SK-N-SH treated with all-trans-retinoic acid at 6 μM for 48 hours (cell line): ENCODE measurements at regions not wholly inside any gene's neighbourhood (a gene's known extent, or its start where the extent isn't known, plus 50 kb on each side); places are given as distances from the start of the nearest gene placed in this dataset.

Source experiments
- ATAC-seq: fragments of 200-7000 bp; cut with Tn5 transposase; 3 replicates; pipeline ENCODE4 v1.9.1; 2020; ENCODE audit warnings: mild to moderate bottlenecking, moderate library complexity
- ARNTL ChIP-seq: fragments of 450-650 bp; formaldehyde crosslinking; IDR thresholded peaks from 2 replicates; pipeline ENCODE4 v1.5.0; 2020; ENCODE audit warnings: low read depth, mild to moderate bottlenecking, moderate library complexity, borderline replicate concordance
- BACH2 ChIP-seq: fragments of 250-450 bp; sonication (Bioruptor Pico); IDR thresholded peaks from 2 replicates; pipeline ENCODE4 v1.9.0; 2021; ENCODE audit warnings: mild to moderate bottlenecking, borderline replicate concordance
- CREB5 ChIP-seq: fragments of 250-450 bp; sonication (Bioruptor Pico); IDR thresholded peaks from 2 replicates; pipeline ENCODE4 v1.5.1; 2020; ENCODE audit warnings: low read depth, mild to moderate bottlenecking, moderate library complexity
- CSDC2 ChIP-seq: fragments of 250-450 bp; sonication (Bioruptor Pico); IDR thresholded peaks from 2 replicates; pipeline ENCODE4 v1.5.0; 2020; ENCODE audit warnings: mild to moderate bottlenecking, moderate library complexity
- CSRNP3 ChIP-seq: fragments of 250-450 bp; sonication (Bioruptor Pico); IDR thresholded peaks from 2 replicates; pipeline ENCODE4 v1.5.1; 2021; ENCODE audit warnings: mild to moderate bottlenecking, moderate library complexity
- ESRRG ChIP-seq: fragments of 250-450 bp; sonication (Bioruptor Pico); IDR thresholded peaks from 2 replicates; pipeline ENCODE4 v1.6.1; 2021; ENCODE audit warnings: mild to moderate bottlenecking
- GLIS3 ChIP-seq: fragments of 250-450 bp; sonication (Bioruptor Pico); IDR thresholded peaks from 2 replicates; pipeline ENCODE4 v1.5.0; 2020; ENCODE audit warnings: mild to moderate bottlenecking, moderate library complexity
- ISL1 ChIP-seq: fragments of 250-450 bp; sonication (Bioruptor Pico); IDR thresholded peaks from 2 replicates; pipeline ENCODE4 v2.1.2; 2022; ENCODE audit warnings: mild to moderate bottlenecking, moderate library complexity
- OSR1 ChIP-seq: fragments of 250-450 bp; sonication (Bioruptor Pico); IDR thresholded peaks from 2 replicates; pipeline ENCODE4 v1.8.0; 2022; ENCODE audit warnings: moderate library complexity, mild to moderate bottlenecking, inconsistent platforms
- POU6F1 ChIP-seq: fragments of 250-450 bp; sonication (Bioruptor Pico); IDR thresholded peaks from 2 replicates; pipeline ENCODE4 v1.8.0; 2021; ENCODE audit warnings: low read depth, mild to moderate bottlenecking, moderate library complexity, borderline replicate concordance
- PPARA ChIP-seq: fragments of 250-450 bp; sonication (Bioruptor Pico); IDR thresholded peaks from 2 replicates; pipeline ENCODE4 v1.5.0; 2020; ENCODE audit warnings: mild to moderate bottlenecking, borderline replicate concordance
- RARB ChIP-seq: fragments of 250-450 bp; sonication (Bioruptor Pico); IDR thresholded peaks from 2 replicates; pipeline ENCODE4 v1.8.0; 2021; ENCODE audit warnings: mild to moderate bottlenecking, moderate library complexity
- SNAI2 ChIP-seq: fragments of 250-450 bp; sonication (Bioruptor Pico); IDR thresholded peaks from 2 replicates; pipeline ENCODE4 v1.5.0; 2020; ENCODE audit warnings: mild to moderate bottlenecking, moderate library complexity
- TCF4 ChIP-seq: fragments of 250-450 bp; sonication (Bioruptor Pico); IDR thresholded peaks from 2 replicates; pipeline ENCODE4 v1.8.0; 2021; ENCODE audit warnings: mild to moderate bottlenecking, moderate library complexity, borderline replicate concordance
- TOX ChIP-seq: fragments of 250-450 bp; sonication (Bioruptor Pico); IDR thresholded peaks from 2 replicates; pipeline ENCODE4 v1.8.0; 2021; ENCODE audit warnings: mild to moderate bottlenecking, moderate library complexity, borderline replicate concordance
- ZC3H10 ChIP-seq: fragments of 250-450 bp; sonication (Bioruptor Pico); IDR thresholded peaks from 2 replicates; pipeline ENCODE4 v1.5.1; 2021; ENCODE audit warnings: mild to moderate bottlenecking, moderate library complexity
- ZFP3 ChIP-seq: fragments of 250-450 bp; sonication (Bioruptor Pico); IDR thresholded peaks from 2 replicates; pipeline ENCODE4 v1.5.0; 2020; ENCODE audit warnings: mild to moderate bottlenecking, moderate library complexity
- ZFP30 ChIP-seq: fragments of 450-650 bp; formaldehyde crosslinking; IDR thresholded peaks from 2 replicates; pipeline ENCODE4 v1.5.0; 2022; ENCODE audit warnings: mild to moderate bottlenecking, moderate library complexity
- ZNF565 ChIP-seq: fragments of 450-650 bp; formaldehyde crosslinking; conservative IDR thresholded peaks from 2 replicates; pipeline ENCODE4 v1.5.0; 2020; ENCODE audit warnings: low read depth, mild to moderate bottlenecking, moderate library complexity
- ZNF70 ChIP-seq: fragments of 450-650 bp; formaldehyde crosslinking; IDR thresholded peaks from 2 replicates; pipeline ENCODE4 v1.5.0; 2020; ENCODE audit warnings: mild to moderate bottlenecking, moderate library complexity
- ZNF8 ChIP-seq: fragments of 450-650 bp; formaldehyde crosslinking; IDR thresholded peaks from 2 replicates; pipeline ENCODE4 v1.5.0; 2020; ENCODE audit warnings: mild to moderate bottlenecking, moderate library complexity
- TF ChIP-seq, protein P1 (sequence below): fragments of 250-450 bp; sonication (Bioruptor Pico); IDR thresholded peaks from 2 replicates; pipeline ENCODE4 v1.5.0; 2020; ENCODE audit warnings: mild to moderate bottlenecking, moderate library complexity
- TF ChIP-seq, protein P2 (sequence below): fragments of 250-450 bp; sonication (Bioruptor Pico); IDR thresholded peaks from 2 replicates; pipeline ENCODE4 v1.8.0; 2020; ENCODE audit warnings: mild to moderate bottlenecking, moderate library complexity, borderline replicate concordance

- TF ChIP-seq GLIS3 (no peak), ZFP3 (CRISPR knock-in tag) (no peak), ESRRG (no peak), TOX (no peak), ISL1 (CRISPR knock-in tag) (no peak), ZC3H10 (CRISPR knock-in tag) (no peak), OSR1 (CRISPR knock-in tag) (no peak), RARB (CRISPR knock-in tag) (no peak), ARNTL (CRISPR knock-in tag) (no peak)
- TF ChIP-seq, protein P1, sequence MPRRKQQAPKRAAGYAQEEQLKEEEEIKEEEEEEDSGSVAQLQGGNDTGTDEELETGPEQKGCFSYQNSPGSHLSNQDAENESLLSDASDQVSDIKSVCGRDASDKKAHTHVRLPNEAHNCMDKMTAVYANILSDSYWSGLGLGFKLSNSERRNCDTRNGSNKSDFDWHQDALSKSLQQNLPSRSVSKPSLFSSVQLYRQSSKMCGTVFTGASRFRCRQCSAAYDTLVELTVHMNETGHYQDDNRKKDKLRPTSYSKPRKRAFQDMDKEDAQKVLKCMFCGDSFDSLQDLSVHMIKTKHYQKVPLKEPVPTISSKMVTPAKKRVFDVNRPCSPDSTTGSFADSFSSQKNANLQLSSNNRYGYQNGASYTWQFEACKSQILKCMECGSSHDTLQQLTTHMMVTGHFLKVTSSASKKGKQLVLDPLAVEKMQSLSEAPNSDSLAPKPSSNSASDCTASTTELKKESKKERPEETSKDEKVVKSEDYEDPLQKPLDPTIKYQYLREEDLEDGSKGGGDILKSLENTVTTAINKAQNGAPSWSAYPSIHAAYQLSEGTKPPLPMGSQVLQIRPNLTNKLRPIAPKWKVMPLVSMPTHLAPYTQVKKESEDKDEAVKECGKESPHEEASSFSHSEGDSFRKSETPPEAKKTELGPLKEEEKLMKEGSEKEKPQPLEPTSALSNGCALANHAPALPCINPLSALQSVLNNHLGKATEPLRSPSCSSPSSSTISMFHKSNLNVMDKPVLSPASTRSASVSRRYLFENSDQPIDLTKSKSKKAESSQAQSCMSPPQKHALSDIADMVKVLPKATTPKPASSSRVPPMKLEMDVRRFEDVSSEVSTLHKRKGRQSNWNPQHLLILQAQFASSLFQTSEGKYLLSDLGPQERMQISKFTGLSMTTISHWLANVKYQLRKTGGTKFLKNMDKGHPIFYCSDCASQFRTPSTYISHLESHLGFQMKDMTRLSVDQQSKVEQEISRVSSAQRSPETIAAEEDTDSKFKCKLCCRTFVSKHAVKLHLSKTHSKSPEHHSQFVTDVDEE (CRISPR knock-in tag), result no peak
- TF ChIP-seq, protein P2, sequence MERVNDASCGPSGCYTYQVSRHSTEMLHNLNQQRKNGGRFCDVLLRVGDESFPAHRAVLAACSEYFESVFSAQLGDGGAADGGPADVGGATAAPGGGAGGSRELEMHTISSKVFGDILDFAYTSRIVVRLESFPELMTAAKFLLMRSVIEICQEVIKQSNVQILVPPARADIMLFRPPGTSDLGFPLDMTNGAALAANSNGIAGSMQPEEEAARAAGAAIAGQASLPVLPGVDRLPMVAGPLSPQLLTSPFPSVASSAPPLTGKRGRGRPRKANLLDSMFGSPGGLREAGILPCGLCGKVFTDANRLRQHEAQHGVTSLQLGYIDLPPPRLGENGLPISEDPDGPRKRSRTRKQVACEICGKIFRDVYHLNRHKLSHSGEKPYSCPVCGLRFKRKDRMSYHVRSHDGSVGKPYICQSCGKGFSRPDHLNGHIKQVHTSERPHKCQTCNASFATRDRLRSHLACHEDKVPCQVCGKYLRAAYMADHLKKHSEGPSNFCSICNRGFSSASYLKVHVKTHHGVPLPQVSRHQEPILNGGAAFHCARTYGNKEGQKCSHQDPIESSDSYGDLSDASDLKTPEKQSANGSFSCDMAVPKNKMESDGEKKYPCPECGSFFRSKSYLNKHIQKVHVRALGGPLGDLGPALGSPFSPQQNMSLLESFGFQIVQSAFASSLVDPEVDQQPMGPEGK (CRISPR knock-in tag), result no peak
- ATAC-seq, result peak; percentile 84
Observed at GRCh38 chr13:48828962-48829411, 146.7 kb upstream of the FNDC3A start.

- ATAC-seq, result no peak
- TF ChIP-seq POU6F1 (CRISPR knock-in tag) (no peak), ESRRG (no peak), SNAI2 (CRISPR knock-in tag) (no peak), ZFP30 (CRISPR knock-in tag) (no peak), ZNF70 (CRISPR knock-in tag) (no peak), GLIS3 (no peak), CSDC2 (CRISPR knock-in tag) (no peak), ZFP3 (CRISPR knock-in tag) (no peak), RARB (CRISPR knock-in tag) (no peak), ZC3H10 (CRISPR knock-in tag) (no peak)
Observed at GRCh38 chr13:48829536-48829935, 146.2 kb upstream of the FNDC3A start.

DNA sequence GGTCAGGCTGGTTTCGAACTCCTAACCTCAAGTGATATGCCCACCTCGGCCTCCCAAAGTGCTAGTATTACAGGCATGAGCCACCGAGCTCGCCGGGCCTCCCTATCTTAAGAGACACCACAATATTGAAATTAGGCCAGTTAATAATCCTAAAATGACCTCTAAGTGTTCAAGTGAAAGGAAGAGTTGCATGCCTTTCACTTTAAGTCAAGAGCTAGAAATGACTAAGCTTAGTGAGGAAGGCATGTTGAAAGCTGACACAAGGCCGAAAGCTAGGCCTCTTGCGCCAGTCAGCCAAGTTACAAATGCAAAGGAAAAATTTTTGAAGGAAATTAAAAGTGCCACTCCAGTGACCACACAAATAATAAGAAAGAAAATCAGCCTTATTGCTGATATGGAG lies 144.5 kb upstream of the FNDC3A start:
- no peak for ATAC-seq
- TF ChIP-seq ZFP30 (CRISPR knock-in tag), result no peak
- no peak for TF ChIP-seq ZNF8 (CRISPR knock-in tag)
- no peak for TF ChIP-seq SNAI2 (CRISPR knock-in tag)
- no peak for TF ChIP-seq ZFP3 (CRISPR knock-in tag)
- TF ChIP-seq ZNF565, result no peak
- no peak for TF ChIP-seq BACH2 (CRISPR knock-in tag)
- no peak for TF ChIP-seq RARB (CRISPR knock-in tag)
- no peak for TF ChIP-seq ZNF70 (CRISPR knock-in tag)
- no peak for TF ChIP-seq GLIS3
- no peak for TF ChIP-seq OSR1 (CRISPR knock-in tag)
- TF ChIP-seq, protein P1 (CRISPR knock-in tag), result no peak
- TF ChIP-seq ZC3H10 (CRISPR knock-in tag), result no peak
- no peak for TF ChIP-seq TCF4
- TF ChIP-seq ISL1 (CRISPR knock-in tag), result no peak
- no peak for TF ChIP-seq CSDC2 (CRISPR knock-in tag)
- TF ChIP-seq CREB5 (CRISPR knock-in tag), result no peak
- TF ChIP-seq POU6F1 (CRISPR knock-in tag), result no peak
- no peak for TF ChIP-seq PPARA (CRISPR knock-in tag)
- no peak for TF ChIP-seq CSRNP3 (CRISPR knock-in tag)
